GM19035 (cell line): ENCODE measurements at regions not wholly inside any gene's neighbourhood (a gene's known extent, or its start where the extent isn't known, plus 50 kb on each side); places are given as distances from the start of the nearest gene placed in this dataset.

Experiments
- ATAC-seq: cut with Tn5 transposase; IDR thresholded peaks from one replicate; pipeline ENCODE4 v1.9.1; 2021; ENCODE audit not compliant: unreplicated experiment

DNA sequence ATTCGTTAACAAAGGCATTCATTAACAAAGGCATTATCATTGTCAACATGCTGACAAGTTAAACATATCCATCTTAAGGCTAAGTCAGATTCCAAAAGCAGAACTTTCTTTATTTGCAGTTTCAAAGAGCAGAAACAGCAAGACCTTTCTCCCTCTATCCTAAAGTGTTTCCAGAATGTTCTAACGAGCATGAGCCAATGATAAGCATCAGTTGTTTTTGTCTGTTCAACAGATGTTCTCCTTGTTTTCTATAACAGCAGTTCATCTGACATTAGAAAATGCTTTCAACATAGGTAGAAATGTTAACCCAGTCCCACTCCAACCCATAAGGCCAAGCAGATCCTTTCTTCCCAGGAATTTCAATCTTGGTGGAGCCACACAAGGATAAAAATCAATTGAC lies 77.6 kb upstream of the POMGNT2 start:
- ATAC-seq: no peak

DNA sequence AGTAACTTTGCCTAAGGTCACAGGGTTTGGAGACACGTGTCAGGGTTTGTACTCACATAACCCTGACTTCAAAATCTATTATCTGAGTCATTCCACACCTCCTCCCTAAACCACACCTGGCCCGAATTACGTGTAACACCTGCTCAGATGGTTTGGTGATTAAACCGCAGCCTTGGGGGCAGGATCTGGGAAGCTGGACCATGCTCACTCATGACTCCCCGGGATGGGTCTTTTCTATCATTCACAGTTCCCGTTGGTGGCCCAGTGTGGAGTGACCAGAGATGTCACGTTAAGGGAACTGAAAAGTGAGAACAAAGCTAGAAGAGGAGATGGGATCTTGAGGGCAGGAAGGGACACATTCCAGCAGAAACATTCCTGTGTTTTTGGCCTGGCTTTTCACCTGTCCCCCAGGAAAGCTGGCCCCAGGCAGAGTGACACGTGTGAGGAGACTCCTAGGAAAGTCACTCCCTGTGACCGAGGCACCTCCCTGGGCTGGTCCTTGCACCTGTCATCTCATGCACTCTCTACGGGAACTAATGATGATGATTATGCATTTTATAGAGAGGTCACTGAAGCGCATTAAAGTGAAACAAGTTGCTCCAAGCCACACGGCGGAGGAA lies 75.4 kb upstream of the POMGNT2 start:
- ATAC-seq: peak; percentile 53

DNA sequence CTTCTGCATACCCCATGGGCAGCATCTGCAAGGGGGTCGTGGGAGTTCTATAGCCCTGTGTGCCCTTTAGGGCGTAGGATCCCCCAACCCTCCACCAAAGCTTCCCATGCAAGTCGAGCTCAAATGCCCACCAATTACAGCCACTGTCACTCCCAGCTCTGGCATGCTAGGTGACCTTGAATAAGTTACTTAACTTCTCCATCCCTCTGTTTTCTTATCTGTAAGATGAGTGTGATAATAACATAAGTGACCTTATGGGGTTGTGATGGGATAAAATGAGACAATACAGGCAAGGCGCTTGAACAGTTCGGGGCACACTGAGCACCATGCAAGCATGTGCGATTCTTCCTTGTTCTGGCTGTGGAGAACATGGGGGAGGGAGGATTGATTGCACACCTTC lies 74.8 kb upstream of the POMGNT2 start:
- no peak for ATAC-seq

DNA sequence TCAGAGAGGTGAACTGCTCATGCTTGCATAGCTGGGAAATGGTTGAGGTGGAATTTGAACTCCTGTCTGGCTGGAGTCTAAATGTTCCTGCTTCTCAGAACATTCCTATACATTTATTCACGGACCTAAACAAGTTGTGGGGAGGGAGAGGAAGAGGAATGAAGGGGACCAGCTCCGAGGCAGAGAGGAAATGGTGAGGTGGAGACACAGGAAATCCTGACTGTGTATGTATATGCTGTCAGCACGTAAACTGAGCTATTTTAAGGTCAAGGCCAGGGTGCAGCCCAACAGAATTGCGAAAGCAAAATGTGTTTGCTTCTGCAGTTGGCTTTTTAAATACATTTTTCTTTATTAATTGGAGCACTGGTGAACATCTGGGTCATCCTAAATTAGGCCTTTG lies 74.1 kb upstream of the POMGNT2 start:
- peak; percentile 63 for ATAC-seq

DNA sequence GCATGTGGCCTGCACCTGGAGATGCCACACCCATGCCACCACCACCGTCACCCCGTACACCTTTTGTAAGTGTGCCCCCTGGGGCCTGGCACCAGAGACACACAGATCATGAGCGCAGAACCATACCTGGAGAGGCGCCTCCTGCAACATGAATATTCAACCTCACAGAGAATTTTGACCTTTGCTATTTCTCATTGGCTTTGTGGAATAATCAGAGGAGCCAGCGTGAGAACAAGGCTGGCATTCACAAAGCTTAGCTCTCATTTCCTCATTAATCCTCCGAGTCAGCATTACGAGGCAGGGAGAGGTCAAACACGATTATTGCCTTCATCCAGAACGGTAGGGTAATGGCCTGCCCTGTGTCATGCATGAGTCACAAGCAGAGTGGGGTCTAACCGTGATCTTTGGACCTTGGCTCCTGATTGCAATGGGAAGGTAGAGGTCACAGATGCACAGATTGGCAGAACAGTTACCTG lies 73.0 kb upstream of the POMGNT2 start:
- ATAC-seq: no peak

DNA sequence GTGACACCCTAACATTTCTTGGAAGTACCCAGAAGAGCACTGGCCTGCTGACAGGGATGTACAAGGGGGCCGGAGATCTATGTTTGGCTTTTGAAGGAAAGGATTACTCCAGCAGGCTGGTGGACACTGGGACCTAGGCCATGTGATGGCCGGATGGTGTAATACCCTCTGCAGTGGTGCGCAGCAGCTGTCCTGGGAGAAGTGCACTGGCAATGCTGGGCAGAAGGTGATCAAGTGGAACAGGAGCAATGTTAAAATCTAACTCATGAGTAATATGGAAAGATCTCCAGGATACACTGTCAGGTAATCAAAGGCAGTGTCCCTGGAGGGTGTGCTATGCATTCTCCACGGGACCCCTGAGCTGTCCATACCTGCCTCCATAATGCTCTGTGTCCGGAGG lies 71.2 kb upstream of the POMGNT2 start:
- no peak for ATAC-seq

DNA sequence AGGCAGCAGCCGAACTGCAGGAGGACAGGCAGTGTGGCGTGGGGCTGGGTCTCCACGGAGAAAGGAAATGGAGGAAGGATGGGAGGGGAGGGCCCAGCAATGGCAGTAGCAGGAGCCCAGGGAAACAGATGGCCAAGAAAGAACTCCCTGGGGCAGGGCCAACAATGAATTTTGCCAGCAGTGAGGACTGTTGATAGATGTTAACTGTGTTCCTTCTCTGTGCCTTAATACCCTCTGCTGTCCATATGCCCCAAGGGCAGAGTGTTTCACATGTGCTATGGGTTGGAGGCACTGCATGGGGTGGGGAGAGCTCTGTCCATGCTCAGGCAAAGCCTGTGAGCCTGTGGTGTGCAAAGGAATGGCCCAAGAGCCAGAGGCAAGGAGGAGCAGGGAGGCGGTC lies 70.8 kb upstream of the POMGNT2 start:
- ATAC-seq: no peak

DNA sequence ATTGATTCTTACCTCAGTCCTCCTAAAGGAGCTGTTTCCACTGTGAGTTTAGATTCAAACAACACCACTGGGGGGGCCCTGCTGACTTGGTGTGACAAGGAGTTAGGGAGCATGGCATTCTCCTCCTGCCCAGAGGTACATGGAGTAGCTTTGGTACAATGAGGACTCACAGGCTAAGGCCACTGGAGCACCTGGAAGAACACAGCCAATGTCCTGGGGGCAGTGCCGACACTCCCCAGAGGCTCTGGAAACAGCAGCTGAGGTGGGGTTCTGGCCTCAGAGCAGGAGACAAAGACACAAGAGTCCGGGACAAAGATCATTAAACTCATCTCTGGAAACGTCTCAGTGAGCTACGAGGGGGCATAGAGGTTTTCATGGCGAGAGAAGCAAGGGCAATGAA lies 69.7 kb upstream of the POMGNT2 start:
- ATAC-seq: no peak

DNA sequence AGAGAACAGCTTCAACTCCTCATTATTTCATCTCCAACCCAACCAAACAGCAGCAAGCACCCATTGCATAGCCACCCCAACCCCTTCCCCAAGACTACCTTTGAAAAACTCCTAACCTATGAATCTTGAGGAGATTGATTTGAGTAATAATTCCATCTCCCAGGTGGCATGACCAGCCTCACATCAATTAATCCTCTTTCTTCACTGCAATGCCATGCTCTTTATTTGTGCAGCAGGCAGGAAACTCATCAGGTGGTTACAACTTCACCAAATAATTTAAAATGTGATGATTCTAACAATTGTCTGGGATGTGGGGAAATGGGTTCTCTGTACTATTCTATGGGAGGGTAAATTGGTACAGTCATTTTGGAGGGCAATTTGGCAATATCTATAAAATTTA lies 68.1 kb upstream of the POMGNT2 start:
- ATAC-seq: no peak

DNA sequence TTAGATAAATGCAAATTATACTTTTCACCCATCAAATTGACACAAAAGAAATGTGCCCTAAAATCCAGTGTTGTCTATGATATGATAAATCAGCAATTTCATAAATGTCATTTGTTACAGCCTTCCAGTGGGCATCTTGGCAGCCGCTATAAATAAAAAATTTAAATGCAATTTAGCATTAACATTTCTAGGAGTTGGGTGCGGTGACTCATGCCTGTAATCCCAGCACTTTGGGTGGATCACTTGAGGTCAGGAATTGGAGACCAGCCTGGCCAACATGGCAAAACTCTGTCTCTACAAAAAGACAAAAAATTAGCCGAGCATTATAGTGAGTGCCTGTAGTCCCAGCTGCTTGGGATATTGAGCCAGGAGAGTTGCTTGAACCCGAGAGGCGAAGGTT lies 65.9 kb upstream of the POMGNT2 start:
- no peak for ATAC-seq

DNA sequence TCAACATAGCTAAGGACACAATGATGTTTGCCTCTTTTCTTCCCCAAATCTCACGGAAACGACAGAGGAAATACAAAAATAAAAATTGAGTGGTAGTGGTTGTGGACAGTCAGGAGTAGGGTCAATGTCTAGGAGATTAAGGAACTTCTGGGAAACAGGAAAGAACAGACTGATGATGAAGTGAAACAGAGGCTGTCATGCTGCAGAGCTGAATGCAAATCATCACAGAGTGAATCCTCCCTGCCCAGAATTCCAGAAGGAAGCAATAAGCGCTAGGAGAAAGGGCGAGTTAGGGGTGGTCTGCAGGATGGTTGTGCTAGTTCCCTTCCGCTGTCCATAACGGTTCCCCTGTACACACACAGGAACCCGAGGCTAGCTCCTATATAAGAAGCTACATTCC lies 64.7 kb upstream of the POMGNT2 start:
- ATAC-seq: no peak

DNA sequence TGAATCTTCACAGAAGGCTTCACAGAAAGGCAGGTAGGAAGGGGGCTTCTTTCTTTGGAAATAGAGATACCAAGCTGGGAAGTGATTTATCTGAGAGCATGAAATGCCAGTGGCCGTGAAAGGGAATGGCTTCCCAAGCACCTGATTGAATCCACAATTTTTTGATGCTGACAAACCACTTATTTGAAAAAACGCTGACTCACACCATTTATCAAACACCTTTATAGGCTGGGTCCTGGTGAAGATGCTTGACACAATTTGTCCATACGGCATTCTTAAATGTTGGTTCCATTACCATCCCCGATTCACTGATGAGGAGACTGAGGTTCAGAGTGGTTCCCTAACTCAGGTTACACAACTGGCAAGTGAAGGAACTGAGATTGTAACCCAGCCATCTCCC lies 64.1 kb upstream of the POMGNT2 start:
- ATAC-seq: no peak

DNA sequence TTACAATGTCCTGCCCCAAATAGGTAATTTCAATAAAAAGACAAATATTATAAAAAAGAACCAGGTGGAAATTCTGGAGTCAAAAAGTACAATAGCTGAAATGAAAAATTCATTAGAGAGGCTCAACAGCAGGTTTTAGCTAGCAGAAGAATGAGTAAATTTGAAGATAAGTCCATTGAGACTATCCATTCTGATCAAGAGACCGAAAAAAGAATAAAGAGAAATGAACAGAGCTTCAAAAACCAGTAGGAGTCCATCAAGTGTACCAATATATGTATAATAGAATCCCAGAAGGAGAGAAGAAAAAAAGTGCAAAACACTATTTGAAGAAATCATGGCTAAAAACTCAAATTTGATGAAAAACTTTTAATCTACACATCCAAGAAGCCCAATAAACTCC lies 60.5 kb upstream of the POMGNT2 start:
- ATAC-seq: no peak

DNA sequence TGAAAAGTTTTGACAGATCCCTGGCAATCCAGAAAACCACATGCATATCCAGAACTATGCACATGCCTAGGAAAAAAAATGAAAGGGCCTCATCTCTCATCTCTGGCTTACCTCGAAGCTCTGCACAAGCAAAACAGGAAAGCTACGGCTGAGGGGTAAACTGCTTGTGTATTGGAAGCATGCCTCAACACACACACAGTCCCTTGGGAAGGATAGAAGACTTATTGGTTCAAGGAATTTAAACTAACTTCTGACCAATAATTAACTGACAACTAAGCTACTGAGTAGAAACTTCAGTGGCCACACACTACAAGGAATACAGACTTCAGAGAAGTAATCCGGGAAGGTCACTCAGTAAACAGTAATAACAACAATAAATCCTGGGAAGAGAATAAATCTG lies 59.9 kb upstream of the POMGNT2 start:
- no peak for ATAC-seq

DNA sequence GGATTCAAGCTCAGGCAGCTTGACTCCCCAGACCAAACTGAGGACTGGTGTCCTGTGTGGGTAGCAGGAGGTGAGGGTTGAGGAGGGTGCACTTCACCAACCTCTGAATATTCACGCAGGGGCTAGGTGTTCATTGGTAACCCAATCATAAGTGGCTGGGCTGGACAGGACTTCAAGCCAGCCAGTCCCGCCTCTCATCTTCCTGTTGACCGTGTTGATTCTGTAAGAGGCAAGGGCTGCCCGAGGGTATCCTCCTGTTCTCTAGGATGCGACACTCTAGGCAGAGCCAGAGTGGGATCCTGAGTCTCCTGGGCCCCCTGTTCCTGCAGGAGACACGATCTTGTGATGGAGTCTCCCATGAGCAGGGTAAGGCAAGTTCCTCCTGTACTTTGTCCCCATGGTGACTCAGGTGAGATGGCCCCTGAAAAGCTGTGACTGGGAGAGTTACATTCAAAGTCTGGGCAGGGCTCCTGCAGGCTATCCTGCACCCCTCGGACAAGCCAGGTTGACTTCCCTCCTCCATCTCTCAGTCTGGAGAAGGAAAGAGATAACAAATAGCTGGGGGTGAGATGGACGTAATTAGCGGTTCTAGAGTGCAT lies 58.1 kb upstream of the POMGNT2 start:
- no peak for ATAC-seq

DNA sequence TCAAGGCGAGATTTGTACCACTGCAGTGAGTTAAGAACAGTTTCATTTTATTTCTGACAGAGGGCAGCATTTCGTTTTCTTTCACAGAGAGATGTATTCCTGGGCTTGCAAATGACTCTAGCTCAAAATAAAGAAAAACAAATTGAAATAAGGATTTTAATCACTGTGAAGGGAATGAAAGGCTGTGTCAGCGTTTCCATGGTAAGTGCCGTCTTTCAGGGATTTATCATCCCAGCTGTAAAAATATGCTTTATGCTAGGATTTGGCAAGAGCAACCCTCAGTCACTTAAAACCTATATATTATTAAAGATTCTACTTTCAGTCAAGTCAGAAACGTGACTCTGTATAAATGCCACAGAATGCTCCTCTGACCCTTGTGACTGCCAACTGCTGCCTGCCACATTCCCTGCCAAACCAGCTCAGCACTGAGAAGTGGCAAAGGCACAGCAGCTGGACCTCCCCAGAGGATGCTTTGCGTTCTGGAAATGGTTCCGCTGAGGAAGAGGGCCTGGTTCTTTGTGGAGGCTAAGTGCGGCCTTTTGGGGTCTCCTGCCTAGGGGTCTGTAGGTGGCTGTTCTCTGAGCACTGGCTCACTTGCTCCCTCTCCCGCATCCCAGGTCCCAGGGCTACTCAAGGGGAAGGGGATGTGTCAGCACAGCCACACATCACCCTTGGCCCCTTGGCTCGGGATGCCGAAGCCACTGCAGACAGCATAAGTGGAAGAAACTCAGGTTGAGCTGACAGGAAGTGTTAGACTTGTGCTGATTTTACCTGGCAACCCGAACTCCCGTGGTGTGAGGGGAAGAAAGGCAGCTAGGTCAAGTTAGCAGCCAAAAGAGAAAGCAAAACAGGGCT lies 56.6 kb upstream of the POMGNT2 start:
- no peak for ATAC-seq

DNA sequence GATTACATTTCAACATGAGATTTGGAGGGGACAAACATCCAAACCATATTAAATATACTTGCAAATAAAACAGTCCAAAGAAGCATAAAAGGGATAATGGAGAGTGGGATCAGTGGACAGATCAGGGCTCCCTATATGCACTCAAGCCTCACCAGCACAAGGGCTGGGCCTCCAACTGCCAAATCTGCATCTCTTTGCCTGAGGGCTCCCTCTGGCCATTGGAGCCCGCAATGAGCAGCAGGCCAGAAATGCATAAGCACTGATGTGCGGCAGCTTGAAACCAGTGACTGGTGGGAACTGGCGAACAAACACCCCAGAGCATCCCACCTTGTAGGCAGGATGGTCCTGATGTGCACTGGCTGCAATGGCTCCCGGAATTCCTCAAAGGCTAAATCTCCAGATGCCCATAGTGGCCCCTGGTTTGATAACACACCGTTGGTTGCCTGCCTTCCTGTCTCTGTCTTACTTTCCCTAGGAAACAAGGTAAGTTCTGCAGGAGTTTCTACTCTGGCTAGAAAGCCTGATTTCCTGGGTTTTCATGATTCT lies 55.9 kb upstream of the POMGNT2 start:
- ATAC-seq: no peak

DNA sequence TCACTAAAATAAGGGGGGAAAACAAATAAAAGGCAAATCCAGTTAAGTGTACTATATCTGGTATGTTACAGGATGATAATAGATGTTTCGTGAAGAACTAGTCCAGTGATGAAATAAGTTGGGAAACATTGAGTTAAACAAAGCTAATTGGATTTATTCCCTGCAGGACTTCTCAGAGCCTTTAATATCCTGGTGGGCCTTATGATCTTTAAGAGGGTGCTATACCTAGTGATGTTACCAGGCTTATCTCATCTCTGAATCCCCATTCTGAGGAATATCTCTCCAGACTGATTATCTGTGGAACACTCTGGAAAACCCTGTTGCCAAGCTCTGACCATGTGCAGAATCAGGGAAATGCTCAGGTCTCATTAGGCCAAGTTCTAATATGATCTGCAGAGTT lies 54.8 kb upstream of the POMGNT2 start:
- ATAC-seq: no peak

DNA sequence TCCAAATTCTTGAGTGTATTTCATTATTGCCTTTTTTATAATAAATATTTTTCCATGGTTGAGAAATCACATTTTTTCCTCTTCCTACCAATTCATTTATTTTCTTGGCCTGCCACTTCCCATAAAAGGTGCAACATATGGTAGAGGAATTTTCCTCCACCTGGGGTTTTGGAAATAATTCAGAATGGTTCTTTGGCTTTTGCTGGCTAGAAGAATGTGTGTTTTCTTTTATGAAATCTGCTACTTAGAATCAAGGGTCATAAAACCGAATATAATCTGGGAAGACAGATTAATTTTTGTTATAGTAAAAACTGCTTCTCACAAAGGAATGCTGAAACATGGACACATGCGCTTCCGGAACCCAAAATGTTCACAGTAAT lies 54.0 kb upstream of the POMGNT2 start:
- ATAC-seq: no peak

DNA sequence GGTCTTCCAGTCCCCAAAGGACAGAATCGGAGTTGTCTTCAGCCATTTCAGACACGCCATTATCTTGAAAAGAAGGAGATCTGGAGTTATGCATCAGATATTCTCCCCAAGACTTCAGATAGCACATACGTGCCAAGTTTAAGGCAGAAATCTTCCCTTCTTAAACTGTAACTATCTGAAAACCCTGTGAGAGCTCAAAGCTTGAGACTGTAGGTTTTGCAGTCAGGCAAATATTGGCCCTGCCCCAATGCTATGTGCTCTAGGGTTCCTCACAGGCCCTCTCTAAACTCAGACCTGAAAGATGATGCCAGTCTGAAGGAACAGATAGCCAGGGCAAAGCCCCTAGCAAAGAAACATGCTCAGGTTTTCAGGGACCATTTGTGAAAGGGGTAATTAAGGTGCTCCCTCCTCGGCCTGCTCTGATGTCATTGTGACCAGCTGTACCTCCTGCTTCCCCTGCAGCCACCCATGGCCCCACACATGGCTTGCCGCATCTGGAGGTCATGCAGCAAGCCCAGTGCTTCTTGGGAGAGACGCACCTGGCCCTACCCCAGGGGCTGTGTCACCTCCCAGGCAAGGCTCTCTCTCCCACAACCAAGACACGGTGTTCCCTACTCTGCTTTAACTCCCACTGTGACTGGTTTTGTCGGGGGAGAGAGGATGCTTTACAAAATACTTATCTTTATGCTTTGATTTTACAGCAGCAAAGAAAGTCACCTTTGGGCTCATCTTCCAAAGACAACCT lies 53.4 kb upstream of the POMGNT2 start:
- ATAC-seq: no peak

DNA sequence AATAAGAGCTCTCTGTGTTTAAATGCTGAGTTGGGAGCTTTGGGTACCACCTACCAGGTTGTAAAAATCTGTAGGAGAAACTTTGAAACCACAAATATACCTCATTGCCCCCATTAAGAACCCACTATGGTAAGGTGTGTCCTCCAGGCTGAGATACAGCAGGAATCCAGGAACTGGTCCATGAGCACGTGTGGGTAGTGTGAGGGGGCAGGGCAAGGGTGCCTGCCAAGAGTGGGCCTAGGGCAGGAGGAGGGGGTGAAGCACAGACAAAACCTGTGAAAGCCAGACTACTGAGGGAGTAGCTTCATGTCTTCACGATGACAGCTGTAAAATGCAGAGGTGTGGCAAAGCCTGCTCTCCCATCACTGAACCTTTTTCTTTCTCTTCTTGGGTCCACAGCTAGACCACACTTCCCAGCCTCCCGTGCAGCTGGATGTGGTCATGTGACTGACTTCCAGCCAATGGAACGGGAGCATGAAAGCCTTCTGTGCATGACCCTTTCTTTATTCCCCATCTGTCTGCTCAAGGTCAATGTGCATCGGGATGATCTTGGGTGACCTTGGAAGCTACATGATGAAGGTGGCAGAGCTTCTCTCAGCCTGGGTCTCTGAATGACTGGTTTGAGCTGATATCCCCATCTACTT lies 51.1 kb upstream of the POMGNT2 start:
- ATAC-seq: no peak
